ENCODE measurements at regions not wholly inside any gene's neighbourhood (a gene's known extent, or its start where the extent isn't known, plus 50 kb on each side); places are given as distances from the start of the nearest gene placed in this dataset.

DNA sequence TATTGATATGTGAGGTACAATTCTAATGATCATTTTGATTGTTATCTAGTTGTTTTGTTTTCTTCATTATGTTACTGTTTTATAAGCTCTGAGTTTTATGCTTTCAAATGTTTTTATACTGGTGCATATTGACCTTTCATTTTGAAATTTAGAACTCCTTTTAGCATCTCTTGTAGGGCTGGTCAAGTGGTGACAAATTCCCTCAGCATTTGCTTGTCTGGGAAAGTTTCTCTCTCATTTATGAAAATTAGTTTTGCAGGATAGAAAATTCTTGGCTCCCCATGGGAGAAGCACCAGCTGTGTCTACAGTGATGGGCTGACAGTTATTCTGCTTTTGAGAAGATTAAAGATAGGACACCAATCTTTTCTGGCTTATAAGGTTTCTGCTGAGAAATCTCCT lies 105.3 kb upstream of the SPRY1 start:
- H2AFZ ChIP-seq (ENCODE audit: low read depth, low read length): no peak overlapping the region
- no peaks in the 10 kb centered on the region for H3K27me3 ChIP-seq (ENCODE audit: insufficient read depth, low read length, poor library complexity)
- TF ChIP-seq, protein P1, sequence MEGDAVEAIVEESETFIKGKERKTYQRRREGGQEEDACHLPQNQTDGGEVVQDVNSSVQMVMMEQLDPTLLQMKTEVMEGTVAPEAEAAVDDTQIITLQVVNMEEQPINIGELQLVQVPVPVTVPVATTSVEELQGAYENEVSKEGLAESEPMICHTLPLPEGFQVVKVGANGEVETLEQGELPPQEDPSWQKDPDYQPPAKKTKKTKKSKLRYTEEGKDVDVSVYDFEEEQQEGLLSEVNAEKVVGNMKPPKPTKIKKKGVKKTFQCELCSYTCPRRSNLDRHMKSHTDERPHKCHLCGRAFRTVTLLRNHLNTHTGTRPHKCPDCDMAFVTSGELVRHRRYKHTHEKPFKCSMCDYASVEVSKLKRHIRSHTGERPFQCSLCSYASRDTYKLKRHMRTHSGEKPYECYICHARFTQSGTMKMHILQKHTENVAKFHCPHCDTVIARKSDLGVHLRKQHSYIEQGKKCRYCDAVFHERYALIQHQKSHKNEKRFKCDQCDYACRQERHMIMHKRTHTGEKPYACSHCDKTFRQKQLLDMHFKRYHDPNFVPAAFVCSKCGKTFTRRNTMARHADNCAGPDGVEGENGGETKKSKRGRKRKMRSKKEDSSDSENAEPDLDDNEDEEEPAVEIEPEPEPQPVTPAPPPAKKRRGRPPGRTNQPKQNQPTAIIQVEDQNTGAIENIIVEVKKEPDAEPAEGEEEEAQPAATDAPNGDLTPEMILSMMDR (IDR thresholded peaks at IDR 0.05; ENCODE audit: borderline replicate concordance, extremely low read depth, low read length, poor library complexity, severe bottlenecking): no peak
- TF ChIP-seq EZH2 (IDR thresholded peaks at IDR 0.05; ENCODE audit: borderline replicate concordance, low read depth, low read length, severe bottlenecking): no peak
- no peak overlapping the region for H3K9ac ChIP-seq (ENCODE audit: low read depth, low read length)
- no peaks in the 10 kb centered on the region for H3K4me1 ChIP-seq (ENCODE audit: insufficient read depth, low read length)
- peaks cover 18% of the 10 kb centered on the region; the same call in 1 of the 2 replicates for H3K36me3 ChIP-seq (ENCODE audit: insufficient read depth, low read length)
- no peak overlapping the region for H3K4me3 ChIP-seq (ENCODE audit: low read depth in 1 of 2, low read length in 2 of 2)
- no peak overlapping the region for H3K27ac ChIP-seq (ENCODE audit: low read length)
- H3K79me2 ChIP-seq (ENCODE audit: insufficient read depth, low read length): no peaks in the 10 kb centered on the region
- ATAC-seq (ENCODE audit: insufficient read depth, low read depth): no peak
- peaks cover 31% of the 10 kb centered on the region for H3K9me3 ChIP-seq (ENCODE audit: insufficient read depth, low read length, severe bottlenecking)
- no peak overlapping the region for H3K4me2 ChIP-seq (ENCODE audit: insufficient read depth, low read length)
- H4K20me1 ChIP-seq (ENCODE audit: insufficient read depth, low read length): no peaks in the 10 kb centered on the region
- peak; percentile 24 for DNase-seq

DNA sequence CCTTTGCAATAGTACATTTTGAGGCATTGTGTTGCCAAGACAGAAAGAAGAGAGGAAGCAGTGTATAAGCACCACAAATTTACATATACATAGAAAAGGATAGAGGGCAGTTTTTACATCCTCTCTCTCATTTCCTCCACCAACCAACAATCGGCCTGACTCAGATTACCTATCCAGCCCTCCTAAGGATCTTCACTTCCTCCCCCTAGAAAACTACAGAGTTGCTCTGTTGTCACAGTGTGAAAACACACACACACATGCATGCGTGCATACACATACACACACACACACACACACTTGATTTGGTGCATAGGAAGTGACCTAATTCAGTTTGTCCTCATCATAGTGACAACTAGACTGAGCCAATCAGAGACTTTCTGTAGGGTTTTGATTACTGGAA lies 98.8 kb upstream of the SPRY1 start:
- Histone ChIP-seq H4K20me1 (ENCODE audit: insufficient read depth, low read length) (no peaks in the 10 kb centered on the region), H3K79me2 (ENCODE audit: insufficient read depth, low read length) (no peaks in the 10 kb centered on the region), H3K36me3 (ENCODE audit: insufficient read depth, low read length) (peaks cover 13% of the 10 kb centered on the region; the same call in 1 of the 2 replicates), H3K4me2 (ENCODE audit: insufficient read depth, low read length) (no peak overlapping the region), H3K9me3 (ENCODE audit: insufficient read depth, low read length, severe bottlenecking) (peaks cover under 1% of the 10 kb centered on the region), H3K27ac (ENCODE audit: low read length) (no peak overlapping the region), H2AFZ (ENCODE audit: low read depth, low read length) (no peak overlapping the region), H3K9ac (ENCODE audit: low read depth, low read length) (no peak overlapping the region), H3K4me3 (ENCODE audit: low read depth in 1 of 2, low read length in 2 of 2) (no peak overlapping the region), H3K27me3 (ENCODE audit: insufficient read depth, low read length, poor library complexity) (no peaks in the 10 kb centered on the region), H3K4me1 (ENCODE audit: insufficient read depth, low read length) (peaks cover 11% of the 10 kb centered on the region; the same call in 1 of the 2 replicates)
- ATAC-seq (ENCODE audit: insufficient read depth, low read depth) (no peak), DNase-seq (no peak)
- TF ChIP-seq, protein P1 (IDR thresholded peaks at IDR 0.05; ENCODE audit: borderline replicate concordance, extremely low read depth, low read length, poor library complexity, severe bottlenecking): no peak
- no peak for TF ChIP-seq EZH2 (IDR thresholded peaks at IDR 0.05; ENCODE audit: borderline replicate concordance, low read depth, low read length, severe bottlenecking)

DNA sequence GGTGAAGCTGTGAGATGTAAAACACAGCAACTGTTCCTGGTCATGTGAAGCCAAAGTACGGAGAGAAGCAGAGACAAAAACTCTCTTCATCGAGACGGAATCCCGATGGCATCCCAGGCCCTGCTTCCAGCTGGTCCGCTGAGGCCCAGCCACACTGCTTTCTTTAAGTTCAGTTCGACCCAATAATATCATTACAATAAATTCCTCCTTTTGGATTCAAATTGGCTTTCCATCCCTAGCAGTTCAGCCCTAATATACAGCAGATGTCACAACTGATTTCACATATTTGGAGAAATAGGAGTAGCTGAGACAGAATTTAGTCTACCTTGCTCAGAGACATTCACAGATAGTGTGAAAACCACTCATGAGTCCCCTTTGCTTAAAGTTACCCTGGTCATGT lies 98.3 kb upstream of the SPRY1 start:
- ATAC-seq (ENCODE audit: insufficient read depth, low read depth) (no peak), DNase-seq (no peak)
- Histone ChIP-seq H3K4me2 (ENCODE audit: insufficient read depth, low read length) (no peak overlapping the region), H3K79me2 (ENCODE audit: insufficient read depth, low read length) (no peaks in the 10 kb centered on the region), H3K4me1 (ENCODE audit: insufficient read depth, low read length) (peaks cover 11% of the 10 kb centered on the region; the same call in 1 of the 2 replicates), H2AFZ (ENCODE audit: low read depth, low read length) (no peak overlapping the region), H4K20me1 (ENCODE audit: insufficient read depth, low read length) (no peaks in the 10 kb centered on the region), H3K9me3 (ENCODE audit: insufficient read depth, low read length, severe bottlenecking) (no peaks in the 10 kb centered on the region), H3K27me3 (ENCODE audit: insufficient read depth, low read length, poor library complexity) (no peaks in the 10 kb centered on the region), H3K4me3 (ENCODE audit: low read depth in 1 of 2, low read length in 2 of 2) (no peak overlapping the region), H3K36me3 (ENCODE audit: insufficient read depth, low read length) (peaks cover 9% of the 10 kb centered on the region; the same call in 1 of the 2 replicates), H3K9ac (ENCODE audit: low read depth, low read length) (no peak overlapping the region), H3K27ac (ENCODE audit: low read length) (no peak overlapping the region)
- no peak for TF ChIP-seq EZH2 (IDR thresholded peaks at IDR 0.05; ENCODE audit: borderline replicate concordance, low read depth, low read length, severe bottlenecking)
- TF ChIP-seq, protein P1 (IDR thresholded peaks at IDR 0.05; ENCODE audit: borderline replicate concordance, extremely low read depth, low read length, poor library complexity, severe bottlenecking): no peak

DNA sequence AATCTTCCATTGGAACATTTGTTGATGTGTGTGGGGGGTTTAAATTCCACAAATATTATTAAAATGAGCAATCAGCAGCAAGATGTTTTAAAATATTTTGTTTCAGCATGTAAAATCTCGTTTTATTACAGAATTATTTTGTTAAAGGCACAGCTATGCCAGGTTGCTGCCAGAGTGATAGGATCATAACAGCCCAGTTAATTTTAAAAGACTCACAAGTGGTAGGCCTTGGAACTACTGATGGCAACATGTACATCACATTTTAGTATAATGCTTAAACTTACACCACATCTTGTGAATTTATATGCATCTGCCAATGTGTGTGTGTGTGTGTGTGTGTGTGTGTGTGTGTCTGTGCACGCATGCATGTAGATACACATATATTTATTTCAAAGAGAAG lies 97.8 kb upstream of the SPRY1 start:
- H3K9ac ChIP-seq (ENCODE audit: low read depth, low read length): no peak overlapping the region

More for the DNA sequence above, 97.8 kb upstream of the SPRY1 start:
- no peaks in the 10 kb centered on the region for H3K9me3 ChIP-seq (ENCODE audit: insufficient read depth, low read length, severe bottlenecking)
- H3K4me3 ChIP-seq (ENCODE audit: low read depth in 1 of 2, low read length in 2 of 2): no peak overlapping the region
- DNase-seq: no peak
- ATAC-seq (ENCODE audit: insufficient read depth, low read depth): no peak
- H3K27ac ChIP-seq (ENCODE audit: low read length): no peak overlapping the region
- H3K27me3 ChIP-seq (ENCODE audit: insufficient read depth, low read length, poor library complexity): no peaks in the 10 kb centered on the region
- no peak overlapping the region for H2AFZ ChIP-seq (ENCODE audit: low read depth, low read length)
- H4K20me1 ChIP-seq (ENCODE audit: insufficient read depth, low read length): no peaks in the 10 kb centered on the region
- TF ChIP-seq, protein P1 (IDR thresholded peaks at IDR 0.05; ENCODE audit: borderline replicate concordance, extremely low read depth, low read length, poor library complexity, severe bottlenecking): no peak
- TF ChIP-seq EZH2 (IDR thresholded peaks at IDR 0.05; ENCODE audit: borderline replicate concordance, low read depth, low read length, severe bottlenecking): no peak
- H3K36me3 ChIP-seq (ENCODE audit: insufficient read depth, low read length): peaks cover 7% of the 10 kb centered on the region; the same call in 1 of the 2 replicates
- H3K4me1 ChIP-seq (ENCODE audit: insufficient read depth, low read length): peaks cover 11% of the 10 kb centered on the region; the same call in 1 of the 2 replicates
- no peaks in the 10 kb centered on the region for H3K79me2 ChIP-seq (ENCODE audit: insufficient read depth, low read length)
- H3K4me2 ChIP-seq (ENCODE audit: insufficient read depth, low read length): no peak overlapping the region
